D721Med (cell line): ENCODE measurements at regions not wholly inside any gene's neighbourhood (a gene's known extent, or its start where the extent isn't known, plus 50 kb on each side); places are given as distances from the start of the nearest gene placed in this dataset.

Source experiments
- DNase-seq: peaks from one replicate; pipeline ENCODE4 v3.0.0; 2011; ENCODE audit warnings: low spot score; ENCODE audit not compliant: insufficient read length
- FAIRE-seq: peaks from 2 replicates; lab custom pipeline; 2011; peaks lifted over from hg19 to GRCh38; lab: Jason Lieb, UNC
- CTCF ChIP-seq: IDR thresholded peaks from 2 replicates; pipeline ENCODE4 v1.5.1; 2012; ENCODE audit warnings: mild to moderate bottlenecking, control low read depth; ENCODE audit not compliant: insufficient read depth; ENCODE audit errors: missing control alignments

DNA sequence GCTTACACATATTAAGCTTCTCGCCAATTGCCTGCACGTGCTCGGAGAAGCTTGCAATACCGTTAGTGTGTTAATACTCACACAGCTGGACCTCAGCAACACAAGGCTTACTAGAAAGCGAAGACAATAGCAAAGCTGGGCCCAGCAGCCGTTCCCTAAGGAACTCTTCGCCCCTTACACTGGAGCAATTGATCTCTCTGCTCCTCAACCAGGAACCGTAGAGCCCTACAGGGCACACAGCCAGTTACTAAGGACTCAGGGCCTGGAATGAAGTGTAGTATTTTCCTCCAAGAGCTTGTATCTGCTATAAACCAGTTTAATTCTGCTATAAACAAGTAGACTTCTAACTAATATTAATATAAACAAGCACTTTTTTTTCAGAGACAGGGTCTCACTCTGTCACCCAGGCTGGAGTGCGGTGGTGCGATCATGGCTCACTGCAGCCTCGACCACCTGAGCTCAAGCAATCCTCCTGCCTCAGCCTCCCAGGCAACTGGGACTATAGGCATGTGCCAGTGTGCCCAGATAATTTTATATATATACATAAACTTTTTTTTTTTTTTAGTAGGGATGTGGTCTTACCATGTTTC, 67.0 kb upstream of the SIMC1 start:
- no peak for TF ChIP-seq CTCF
- FAIRE-seq (no peak), DNase-seq (no peak)

DNA sequence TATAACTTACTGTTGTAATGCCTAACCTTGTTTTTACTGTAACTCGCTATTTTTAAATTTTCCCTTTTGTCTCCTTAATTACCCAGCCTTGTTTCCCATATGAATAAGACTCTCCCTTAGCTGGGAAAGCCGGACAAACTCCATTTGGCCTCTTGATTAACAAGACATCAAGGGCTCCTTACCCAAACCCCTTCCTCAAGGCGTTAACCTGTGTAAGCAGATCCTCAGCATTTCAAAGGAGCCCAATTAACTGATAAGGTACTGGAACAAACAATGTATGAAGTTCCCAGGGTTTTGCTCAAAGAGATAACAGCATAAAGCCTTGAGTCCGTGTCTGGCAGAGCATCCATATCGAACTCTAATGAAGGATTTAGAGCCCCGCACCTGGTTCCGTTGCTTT, 66.0 kb upstream of the SIMC1 start:
- FAIRE-seq = no peak
- no peak for TF ChIP-seq CTCF
- no peak for DNase-seq

- DNase-seq (no peak), FAIRE-seq (no peak)
- TF ChIP-seq CTCF = no peak
Measured at GRCh38 chr5:176173647-176174046, 64.6 kb upstream of the SIMC1 start.

DNA sequence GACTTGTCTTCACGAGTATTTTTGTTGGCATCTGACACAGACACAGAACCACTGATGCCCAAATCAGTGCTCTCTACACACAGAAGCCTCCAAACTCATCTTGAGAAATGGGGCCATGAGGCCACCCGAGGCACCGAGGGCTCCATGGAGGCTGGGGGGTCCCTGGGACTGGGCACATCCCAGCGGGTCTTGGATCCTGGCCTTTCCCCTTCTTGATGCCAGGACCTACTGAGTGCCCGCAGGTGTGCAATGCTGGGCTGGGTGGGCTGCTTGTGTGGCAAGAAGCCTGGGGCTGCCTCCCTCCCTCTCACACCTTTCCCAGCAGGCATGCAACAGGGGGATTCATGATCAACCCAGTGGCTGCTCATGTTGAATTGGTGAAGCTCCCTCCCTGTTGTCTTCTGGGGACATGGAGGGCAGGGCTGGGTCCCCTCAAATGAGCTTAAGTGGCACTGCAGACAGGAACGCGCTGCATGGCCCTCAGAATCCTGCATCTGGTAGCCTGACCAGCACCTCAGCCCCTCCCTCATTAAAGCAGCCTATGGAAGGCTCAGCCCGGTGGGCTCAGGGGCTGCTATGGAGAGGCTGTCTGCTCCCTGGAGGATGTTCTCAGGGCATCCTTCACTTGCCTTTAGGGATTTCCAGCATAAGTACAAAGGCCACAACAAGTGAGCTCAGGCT, 63.7 kb upstream of the SIMC1 start:
- TF ChIP-seq CTCF = no peak
- no peak for FAIRE-seq

DNA sequence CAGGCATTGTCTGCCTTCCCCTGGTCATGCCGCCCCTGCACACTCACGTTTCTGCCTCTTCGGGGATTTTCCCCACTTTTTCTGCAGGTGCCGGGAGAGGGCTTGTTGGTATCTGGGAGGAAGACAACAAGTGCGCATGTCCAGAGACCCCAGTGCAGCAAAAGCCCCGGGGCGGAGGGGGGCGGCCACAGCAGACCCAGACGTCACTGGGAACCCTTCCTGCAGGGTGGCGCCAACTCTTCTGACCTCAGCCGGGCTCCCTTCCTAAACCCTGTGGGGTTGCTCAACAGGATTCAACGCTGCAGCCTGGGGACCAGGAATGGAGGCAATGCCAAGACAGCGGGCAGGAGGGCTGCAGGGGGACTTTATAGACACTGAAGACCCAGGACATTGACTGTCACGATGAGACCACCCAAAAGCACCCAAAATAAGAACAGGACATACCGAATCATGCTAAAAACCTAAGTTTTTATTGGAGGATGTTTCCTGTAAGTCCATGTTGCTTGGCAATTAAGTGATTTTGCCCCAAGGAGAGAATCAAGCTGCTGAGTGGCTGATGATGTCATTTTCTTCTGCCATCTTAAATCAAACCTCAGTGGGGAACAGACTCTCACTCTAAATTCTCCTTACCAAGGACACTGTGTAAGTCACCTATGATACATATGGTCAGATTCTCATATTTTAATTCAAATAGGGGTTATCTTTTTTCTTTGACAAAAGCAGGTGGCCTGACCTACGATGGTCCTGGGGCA, 62.9 kb upstream of the SIMC1 start:
- DNase-seq = no peak
- no peak for FAIRE-seq
- TF ChIP-seq CTCF = no peak

More for the DNA sequence above, 63.7 kb upstream of the SIMC1 start:
- DNase-seq = no peak

DNA sequence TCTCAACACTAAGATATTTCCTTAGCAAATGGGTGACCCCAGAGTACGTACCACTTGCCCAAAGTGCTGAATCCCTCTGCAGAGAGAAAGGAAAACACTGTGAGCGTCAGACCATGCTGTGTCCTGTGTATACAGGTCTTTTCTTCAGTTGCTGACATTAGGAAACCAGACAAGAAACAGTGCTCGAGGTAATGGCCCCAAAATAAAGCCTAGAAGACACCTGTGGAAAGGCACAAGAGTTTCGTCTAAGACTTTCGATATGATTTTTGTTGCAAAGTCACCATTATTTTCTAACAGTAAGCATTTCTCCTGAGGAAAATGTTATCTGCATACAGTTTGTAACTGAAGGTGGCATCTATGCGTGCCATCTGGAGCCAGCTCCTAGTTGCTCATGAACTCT, 62.0 kb upstream of the SIMC1 start:
- TF ChIP-seq CTCF = no peak
- FAIRE-seq (no peak), DNase-seq (no peak)

GRCh38 chr5:176178789-176179188, 59.4 kb upstream of the SIMC1 start:
- TF ChIP-seq CTCF = no peak
- no peak for FAIRE-seq
- DNase-seq = no peak
